Neural crest cell (in vitro differentiated cells): ENCODE measurements at regions not wholly inside any gene's neighbourhood (a gene's known extent, or its start where the extent isn't known, plus 50 kb on each side); places are given as distances from the start of the nearest gene placed in this dataset.

Experiments
- DNase-seq: peaks from one replicate; pipeline ENCODE4 v3.0.0; 2021; ENCODE audit warnings: low read depth, mixed read lengths, low spot score
- H3K27ac Mint-ChIP-seq: one replicate; pipeline ENCODE4 v1.8.0; 2021; ENCODE audit warnings: mild to moderate bottlenecking, mixed read lengths; ENCODE audit not compliant: unreplicated experiment
- H3K27me3 Mint-ChIP-seq: 2 replicates; pipeline ENCODE4 v1.8.0; 2021; ENCODE audit warnings: low read depth, mild to moderate bottlenecking, mixed read lengths
- H3K36me3 Mint-ChIP-seq: 2 replicates; pipeline ENCODE4 v1.8.0; 2021; ENCODE audit warnings: low read depth, mild to moderate bottlenecking, mixed read lengths
- H3K4me1 Mint-ChIP-seq: 2 replicates; pipeline ENCODE4 v1.8.0; 2021; ENCODE audit warnings: mixed read lengths
- H3K4me3 Mint-ChIP-seq: one replicate; pipeline ENCODE4 v1.8.0; 2021; ENCODE audit warnings: mild to moderate bottlenecking, mixed read lengths
- H3K9me3 Mint-ChIP-seq: 2 replicates; pipeline ENCODE4 v1.8.0; 2021; ENCODE audit warnings: mixed read lengths
- CTCF ChIP-seq: fragments of 200-600 bp; sonication (generic); conservative IDR thresholded peaks from 2 replicates; pipeline ENCODE4 v1.5.0; 2021; ENCODE audit warnings: antibody characterized with exemption, mild to moderate bottlenecking

GRCh38 chr20:57943291-57943690 is 233.5 kb upstream of the PMEPA1 start:
- Mint-ChIP-seq H3K9me3 (no peaks in the 10 kb centered on the region), H3K36me3 (no peaks in the 10 kb centered on the region), H3K27me3 (peaks cover 2% of the 10 kb centered on the region), H3K4me3 (no peak overlapping the region), H3K27ac (no peak overlapping the region), H3K4me1 (no peaks in the 10 kb centered on the region)
- no peak for DNase-seq
- no peak for TF ChIP-seq CTCF

GRCh38 chr20:57941604-57942381 is 232.0 kb upstream of the PMEPA1 start:
- no peak for TF ChIP-seq CTCF
- H3K27ac Mint-ChIP-seq, result peak overlapping the region; percentile 81

GRCh38 chr20:57940868-57941522 is 231.2 kb upstream of the PMEPA1 start:
- H3K27me3 Mint-ChIP-seq, result peaks cover 2% of the 10 kb centered on the region
- peaks cover 3% of the 10 kb centered on the region for H3K9me3 Mint-ChIP-seq
- H3K4me3 Mint-ChIP-seq, result no peak overlapping the region
- no peaks in the 10 kb centered on the region for H3K36me3 Mint-ChIP-seq
- no peak for DNase-seq
- peak overlapping the region; percentile 62 for H3K27ac Mint-ChIP-seq
- no peak for TF ChIP-seq CTCF
- no peaks in the 10 kb centered on the region for H3K4me1 Mint-ChIP-seq

More at GRCh38 chr20:57941604-57942381, 232.0 kb upstream of the PMEPA1 start:
- H3K4me1 Mint-ChIP-seq, result no peaks in the 10 kb centered on the region
- peaks cover 2% of the 10 kb centered on the region for H3K27me3 Mint-ChIP-seq
- no peaks in the 10 kb centered on the region for H3K9me3 Mint-ChIP-seq
- H3K36me3 Mint-ChIP-seq, result no peaks in the 10 kb centered on the region
- H3K4me3 Mint-ChIP-seq, result no peak overlapping the region
- DNase-seq, result no peak

GRCh38 chr20:57940376-57940775 is 230.6 kb upstream of the PMEPA1 start:
- Mint-ChIP-seq H3K4me1 (no peaks in the 10 kb centered on the region), H3K4me3 (no peak overlapping the region), H3K27ac (no peak overlapping the region), H3K36me3 (no peaks in the 10 kb centered on the region), H3K9me3 (peaks cover 3% of the 10 kb centered on the region), H3K27me3 (peaks cover 2% of the 10 kb centered on the region)
- no peak for DNase-seq
- TF ChIP-seq CTCF, result no peak

- H3K4me3 Mint-ChIP-seq, result no peak overlapping the region
- no peak overlapping the region for H3K27ac Mint-ChIP-seq
- no peaks in the 10 kb centered on the region for H3K4me1 Mint-ChIP-seq
- no peak for DNase-seq
- no peak for TF ChIP-seq CTCF
- H3K27me3 Mint-ChIP-seq, result peaks cover 2% of the 10 kb centered on the region
- no peaks in the 10 kb centered on the region for H3K36me3 Mint-ChIP-seq
- peaks cover 3% of the 10 kb centered on the region for H3K9me3 Mint-ChIP-seq
Measured at GRCh38 chr20:57939499-57939898, 229.7 kb upstream of the PMEPA1 start.
